NCI-H1436 treated with DMSO at 0.1 percent for 48 hours (cell line): ENCODE measurements at regions not wholly inside any gene's neighbourhood (a gene's known extent, or its start where the extent isn't known, plus 50 kb on each side); places are given as distances from the start of the nearest gene placed in this dataset.
A peak's percentile ranks its signal among the peaks of the same experiment; 100 is the strongest.
"Not testable (repeated sequence)": the region's sequence is repeated elsewhere in the genome, so short reads cannot be mapped to it uniquely, and the experiment has no call there.

Experiments used
- DNase-seq: peaks from one replicate; lab custom pipeline; 2025; lab: John Stamatoyannopoulos, UW

DNA sequence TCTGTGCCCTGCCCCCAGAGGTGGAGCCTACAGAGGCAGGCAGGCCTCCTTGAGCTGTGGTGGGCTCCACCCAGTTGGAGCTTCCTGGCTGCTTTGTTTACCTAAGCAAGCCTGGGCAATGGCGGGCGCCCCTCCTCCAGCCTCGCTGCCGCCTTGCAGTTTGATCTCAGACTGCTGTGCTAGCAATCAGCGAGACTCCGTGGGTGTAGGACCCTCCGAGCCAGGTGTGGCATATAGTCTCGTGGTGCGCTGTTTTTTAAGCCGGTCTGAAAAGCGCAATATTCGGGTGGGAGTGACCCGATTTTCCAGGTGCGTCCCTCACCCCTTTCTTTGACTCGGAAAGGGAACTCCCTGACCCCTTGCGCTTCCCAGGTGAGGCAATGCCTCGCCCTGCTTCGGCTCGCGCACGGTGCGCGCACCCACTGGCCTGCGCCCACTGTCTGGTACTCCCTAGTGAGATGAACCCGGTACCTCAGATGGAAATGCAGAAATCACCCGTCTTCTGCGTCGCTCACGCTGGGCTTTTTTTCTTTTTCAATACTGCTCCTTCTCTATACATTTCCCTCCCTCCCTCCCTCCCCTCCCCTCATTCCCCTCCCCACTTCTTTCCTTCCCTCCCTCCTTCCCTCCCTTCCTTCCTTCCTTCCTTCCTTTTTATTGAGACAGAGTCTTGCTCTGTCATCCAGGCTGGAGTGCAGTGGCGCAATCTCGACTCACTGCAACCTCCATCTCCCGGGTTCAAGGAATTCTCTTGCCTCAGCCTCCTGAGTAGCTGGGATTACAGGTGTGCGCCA is 197.1 kb upstream of the TBL1XR1 start:
- not testable (repeated sequence) for DNase-seq

DNA sequence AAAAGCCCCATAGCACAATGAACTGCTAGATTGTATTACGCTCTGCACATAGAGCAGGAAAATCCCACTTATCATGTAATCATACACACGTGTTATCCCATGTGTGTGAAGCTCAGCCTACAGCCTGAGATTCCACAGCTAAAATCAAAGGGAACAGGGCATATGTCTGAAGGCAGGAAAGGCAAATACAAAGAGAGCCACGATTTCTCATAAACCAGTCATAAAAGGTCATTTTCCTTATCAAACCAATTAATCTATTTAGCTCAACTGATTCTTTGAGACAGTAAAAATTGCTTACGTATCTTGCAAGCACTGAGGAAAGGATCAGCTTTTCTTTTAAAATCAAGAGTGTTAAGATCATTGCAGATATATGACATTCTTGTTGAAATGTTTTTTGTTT is 199.5 kb upstream of the TBL1XR1 start:
- peak; percentile 20 for DNase-seq

DNA sequence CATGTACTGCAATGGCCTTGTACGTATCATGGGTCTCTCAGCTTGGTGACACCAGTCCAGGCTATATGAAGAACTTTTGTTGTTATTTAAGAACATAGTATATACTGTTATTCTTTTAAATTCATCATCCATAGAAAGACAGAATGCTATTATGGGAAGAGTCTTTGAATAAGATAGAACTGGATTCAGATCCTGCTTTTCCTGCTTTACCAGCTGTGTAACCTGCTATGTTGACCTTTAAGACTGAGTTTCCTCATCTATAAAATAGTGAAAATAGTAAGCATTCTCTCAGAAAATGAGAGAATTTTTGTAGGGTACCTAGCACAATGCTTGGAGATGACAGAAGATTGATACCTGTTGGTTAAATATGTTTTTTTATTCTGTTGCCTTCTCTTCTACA is 204.1 kb upstream of the TBL1XR1 start:
- DNase-seq: no peak

DNA sequence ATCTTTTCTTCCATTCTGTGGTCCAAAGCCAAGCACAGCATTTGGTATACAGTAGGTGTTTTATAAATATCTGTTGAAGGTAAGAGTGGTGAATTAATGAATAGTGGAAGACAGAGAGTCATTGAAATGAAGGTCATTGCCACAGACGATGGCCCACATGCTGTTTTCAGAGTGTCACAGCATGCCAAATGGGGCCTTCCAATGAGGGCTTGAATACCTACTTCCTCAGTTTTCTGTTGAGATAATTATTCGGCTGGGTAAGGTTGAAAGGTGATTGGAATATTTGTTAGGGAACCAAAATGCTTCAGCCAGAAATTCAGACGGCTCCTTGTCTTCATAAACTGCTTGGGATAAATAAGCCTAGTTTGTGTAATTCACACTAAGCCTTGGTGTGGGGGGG is 205.3 kb upstream of the TBL1XR1 start:
- no peak for DNase-seq

DNA sequence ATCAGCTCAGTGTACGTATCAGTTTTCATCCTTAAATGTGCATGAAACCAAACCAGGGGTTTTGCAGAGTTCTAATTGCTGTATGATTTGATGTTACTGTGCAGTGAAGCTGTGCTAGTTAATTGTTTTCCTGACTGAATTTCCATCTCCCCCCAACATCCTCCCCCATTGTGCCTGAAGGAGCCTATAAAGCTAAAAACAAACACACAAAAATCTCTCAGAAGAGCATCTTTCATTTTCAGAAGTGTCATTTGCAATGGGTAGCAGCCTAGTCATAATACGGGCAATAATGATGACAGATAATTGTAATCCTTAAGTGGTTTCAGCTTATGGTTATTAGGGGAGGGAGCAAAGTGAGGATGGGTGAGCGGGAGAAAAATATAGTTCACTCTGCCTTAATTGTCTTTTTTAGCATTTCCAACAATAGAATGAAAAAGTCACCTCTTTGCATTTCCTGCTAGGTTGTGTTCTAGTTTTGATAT is 207.9 kb upstream of the TBL1XR1 start:
- DNase-seq: peak; percentile 98

DNA sequence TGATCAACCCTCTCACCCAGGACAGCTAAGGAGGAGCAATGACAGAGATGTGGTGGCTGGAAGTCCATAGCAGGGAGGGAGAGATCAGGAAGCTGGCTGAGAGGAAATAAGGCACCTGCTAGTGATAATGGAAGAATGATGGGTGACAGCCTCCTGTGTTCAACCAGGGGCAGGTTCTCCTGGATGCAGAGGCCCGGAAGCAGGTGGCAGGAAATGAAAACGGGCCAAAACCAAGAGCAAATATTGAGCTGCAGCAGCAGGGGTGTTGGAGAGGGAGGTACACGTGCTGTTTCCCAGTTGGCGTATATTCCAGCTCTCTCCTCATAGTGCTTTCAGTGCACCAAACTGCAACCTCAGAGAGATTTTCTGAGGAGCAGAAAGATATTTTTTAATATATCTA is 213.4 kb upstream of the TBL1XR1 start:
- DNase-seq: peak; percentile 81

DNA sequence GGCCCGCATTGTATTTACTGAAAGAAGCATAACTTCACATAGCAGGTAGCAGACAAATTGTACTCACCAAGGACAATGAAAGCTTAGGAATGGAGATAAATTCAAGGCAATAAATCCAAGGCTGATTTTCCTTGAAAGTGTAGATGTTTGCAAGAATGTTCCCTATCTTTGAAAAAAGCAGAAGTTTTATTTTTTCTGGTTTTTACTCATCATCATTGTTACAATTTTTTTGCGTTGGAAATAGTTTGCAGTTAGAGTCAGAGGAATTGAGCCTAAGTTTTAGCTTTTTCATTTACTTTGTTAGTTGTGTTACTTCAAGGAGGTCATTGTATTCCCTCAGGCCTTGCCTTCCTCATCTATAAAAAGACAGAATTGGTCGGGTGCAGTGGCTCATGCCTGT is 213.9 kb upstream of the TBL1XR1 start:
- DNase-seq: no peak

DNA sequence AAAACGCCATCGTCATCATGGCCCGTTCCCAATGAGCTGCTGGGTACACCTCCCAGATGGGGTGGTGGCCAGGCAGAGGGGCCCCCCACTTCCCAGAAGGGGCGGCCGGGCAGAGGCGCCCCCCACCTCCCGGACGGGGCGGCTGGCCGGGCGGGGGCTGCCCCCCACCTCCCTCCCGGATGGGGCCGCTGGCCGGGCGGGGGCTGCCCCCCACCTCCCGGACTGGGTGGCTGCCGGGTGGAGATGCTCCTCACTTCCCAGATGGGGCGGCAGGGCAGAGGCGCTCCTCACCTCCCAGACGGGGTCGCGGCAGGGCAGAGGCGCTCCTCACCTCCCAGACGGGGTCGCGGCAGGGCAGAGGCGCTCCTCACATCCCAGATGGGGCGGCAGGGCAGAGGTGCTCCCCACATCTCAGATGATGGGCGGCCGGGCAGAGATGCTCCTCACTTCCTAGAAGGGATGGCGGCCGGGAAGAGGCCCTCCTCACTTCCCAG is 215.4 kb upstream of the TBL1XR1 start:
- not testable (repeated sequence) for DNase-seq

DNA sequence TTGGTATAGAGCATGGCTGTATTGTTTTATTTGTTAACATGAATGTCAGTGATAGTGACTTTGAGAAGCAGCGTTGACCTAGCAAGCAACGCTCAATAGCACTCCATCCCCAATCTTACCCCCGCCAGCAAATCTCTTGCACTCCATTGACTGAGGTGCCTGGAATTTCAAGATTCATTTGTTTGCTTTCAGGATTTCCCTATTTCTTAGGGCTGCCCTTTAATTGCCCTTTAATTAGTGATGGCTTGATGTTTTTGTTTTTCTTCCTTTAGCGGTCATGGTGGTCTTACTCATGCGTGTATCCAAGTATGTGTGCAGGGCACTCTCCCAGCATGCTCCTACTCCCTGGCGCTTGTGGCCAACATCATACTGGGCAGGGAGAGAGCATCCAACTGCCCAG is 216.8 kb upstream of the TBL1XR1 start:
- no peak for DNase-seq

DNA sequence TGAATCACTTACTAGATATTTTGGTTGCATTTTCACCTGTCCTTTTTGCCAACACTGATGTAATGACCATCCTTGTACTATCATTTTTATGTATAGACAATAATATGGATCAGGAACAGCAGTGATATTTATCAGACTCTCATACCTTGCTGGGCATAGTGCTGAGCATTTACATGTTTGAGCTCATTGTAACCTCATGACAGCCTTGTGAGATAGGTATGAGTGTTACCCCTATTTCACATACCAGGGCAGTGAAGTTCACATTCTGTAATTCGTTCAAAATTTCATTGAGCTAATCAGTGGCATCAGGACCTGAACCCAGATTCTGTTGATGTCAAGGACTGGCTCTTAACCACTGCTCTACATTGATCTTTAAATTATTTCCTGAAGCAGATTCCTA is 221.5 kb upstream of the TBL1XR1 start:
- DNase-seq: no peak

DNA sequence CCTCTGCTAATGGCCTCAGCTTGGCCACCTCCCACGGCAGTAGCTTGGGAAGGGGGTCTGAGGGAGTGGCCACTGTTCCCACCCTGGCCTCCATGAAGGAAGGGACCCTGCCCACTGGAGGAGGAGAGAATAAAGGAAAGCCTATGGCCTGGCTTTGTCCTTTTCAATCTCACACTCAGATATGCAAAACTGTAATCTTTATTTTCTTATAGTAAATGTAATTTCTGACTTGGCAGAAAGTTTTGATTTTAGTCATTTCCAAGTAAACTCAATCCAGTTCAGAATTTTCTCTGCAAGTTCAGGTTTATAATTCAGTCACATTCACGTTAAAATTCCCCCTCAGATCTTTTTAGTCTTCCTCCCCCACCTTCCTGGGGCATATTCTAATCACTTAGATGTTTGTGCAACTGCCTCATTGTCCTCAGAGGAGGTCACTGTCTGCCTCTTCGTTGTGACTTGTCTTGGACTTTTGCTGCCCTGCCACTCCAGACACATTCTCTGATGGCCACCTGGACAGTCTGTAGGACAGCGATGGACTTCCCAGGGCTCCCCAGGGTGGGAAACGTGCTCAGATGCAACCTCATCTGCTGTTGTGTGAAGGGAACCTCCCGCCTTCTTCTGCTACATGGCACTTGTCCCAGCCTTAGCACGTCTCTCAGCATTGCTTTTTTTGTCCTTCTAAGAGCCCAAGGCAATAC is 222.8 kb upstream of the TBL1XR1 start:
- no peak for DNase-seq

DNA sequence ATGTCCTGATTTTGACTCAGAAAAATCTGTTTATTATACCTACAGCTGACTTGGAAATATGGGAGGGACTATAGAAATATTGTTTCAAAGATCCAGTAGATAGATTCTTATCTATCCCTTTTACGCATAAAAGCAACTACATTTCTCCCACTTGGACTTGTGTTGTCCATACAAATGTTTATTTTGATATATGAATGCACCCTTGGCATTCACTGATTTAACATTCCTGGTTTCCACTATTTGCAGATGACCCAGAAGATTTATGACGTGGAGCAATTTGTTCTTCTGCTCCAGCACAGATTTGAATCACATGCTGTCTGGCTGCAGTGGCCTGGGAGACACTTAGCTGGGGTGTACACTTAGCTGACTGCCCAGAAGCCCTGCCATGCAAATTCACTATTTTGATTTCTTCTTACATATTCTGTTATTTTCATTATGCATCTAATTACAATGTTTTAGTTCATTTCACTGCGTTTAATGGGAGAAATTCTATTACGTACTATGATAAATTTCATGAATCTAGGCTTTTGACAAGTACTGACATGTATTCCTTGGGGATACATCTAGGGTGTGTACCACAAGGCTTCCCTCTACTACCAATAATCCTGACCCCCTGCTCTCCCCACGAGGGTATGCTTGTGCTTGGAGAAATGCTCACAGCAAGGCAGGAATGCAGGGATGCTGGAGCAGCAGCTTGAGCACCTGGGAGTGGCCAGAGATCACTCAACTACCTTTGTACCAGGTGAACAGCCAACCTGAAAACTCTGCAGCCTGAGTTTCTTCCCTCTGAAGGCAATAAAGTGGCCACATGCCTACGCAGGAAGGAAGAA is 223.6 kb upstream of the TBL1XR1 start:
- no peak for DNase-seq

DNA sequence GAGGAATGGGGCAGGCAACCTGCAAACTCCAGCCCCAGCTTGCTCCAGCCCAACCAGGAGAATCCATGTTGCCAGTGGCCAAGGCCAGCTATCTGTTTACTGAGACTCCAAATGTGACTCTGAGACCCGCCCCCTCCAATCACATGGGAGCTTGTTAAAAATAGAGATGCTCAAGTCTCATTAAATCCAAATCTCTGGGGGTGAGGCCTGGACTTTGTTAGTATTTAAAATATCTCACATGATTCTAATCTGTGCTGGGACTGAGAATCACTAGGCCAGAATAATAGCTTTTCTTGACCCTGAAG is 224.2 kb upstream of the TBL1XR1 start:
- DNase-seq: no peak

DNA sequence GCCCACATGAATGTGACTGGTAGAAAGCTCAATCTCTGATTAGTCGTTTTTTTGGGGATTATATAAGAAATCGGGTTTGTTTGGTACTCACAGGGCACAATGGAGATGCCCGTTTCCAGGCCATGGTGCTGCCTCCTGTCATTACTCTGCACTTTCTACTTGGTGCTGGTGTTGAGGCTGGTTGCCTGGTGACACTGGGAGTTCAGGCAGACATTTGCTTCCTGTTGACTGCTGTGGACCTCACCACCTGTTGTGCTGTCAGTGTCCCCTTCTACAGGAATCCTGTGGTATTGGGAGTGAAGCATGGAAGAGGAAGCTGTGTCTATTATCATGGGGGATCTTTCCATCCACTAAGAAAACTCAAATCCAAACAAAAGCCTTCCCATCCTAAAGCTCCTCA is 227.2 kb upstream of the TBL1XR1 start:
- DNase-seq: no peak

DNA sequence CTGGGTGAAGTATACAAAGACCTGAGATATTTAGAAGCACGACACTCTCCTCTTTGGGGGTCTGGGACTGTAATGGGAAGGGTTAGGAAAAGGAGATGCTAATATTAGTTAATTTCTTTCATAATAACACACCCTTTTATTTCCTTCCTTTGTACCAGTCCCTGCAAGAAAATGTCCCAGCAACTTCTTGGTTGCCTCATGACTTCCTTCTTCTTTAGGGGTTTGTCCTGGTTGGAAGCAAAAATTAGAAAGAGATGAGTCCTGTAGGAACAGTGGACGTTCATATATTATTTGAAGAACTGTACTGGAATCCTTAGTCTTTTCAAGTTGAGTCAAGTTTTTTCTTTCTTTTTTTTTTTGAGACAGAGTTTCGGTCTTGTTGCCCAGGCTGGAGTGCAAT is 227.8 kb upstream of the TBL1XR1 start:
- DNase-seq: no peak

DNA sequence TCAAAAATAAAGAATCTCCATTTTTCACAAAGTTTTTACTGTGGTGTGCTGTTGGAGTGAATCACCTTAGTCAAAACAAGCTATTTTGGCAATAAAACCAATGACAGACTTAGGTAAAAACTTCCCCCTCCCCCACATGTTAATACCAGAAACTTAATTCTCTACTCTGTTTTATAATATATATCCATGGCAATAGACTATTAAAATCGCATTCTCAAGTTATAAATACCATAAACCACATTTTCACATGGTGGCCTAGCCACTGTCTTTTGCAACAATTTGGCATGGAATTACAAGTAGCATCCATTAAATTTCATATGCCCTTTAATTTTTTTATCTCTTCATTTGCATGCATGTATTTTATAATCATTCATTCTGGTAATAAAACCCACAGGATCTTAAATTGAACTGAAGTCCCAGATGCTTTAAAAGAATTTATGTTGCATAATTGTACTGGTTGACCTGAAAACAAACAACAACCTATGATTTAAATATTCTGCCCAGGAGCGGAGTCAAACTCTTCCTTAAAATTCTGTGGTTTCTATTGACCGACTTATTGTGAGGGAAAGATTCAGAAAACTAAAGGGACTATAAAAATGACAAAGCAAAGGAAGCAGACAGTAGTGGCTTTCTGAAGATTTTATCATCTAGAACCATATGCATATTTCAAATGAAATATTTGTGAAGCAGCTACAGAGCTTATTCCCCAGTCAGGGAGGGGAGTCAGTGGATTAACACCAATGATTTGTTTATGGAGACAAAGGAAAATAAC is 229.0 kb upstream of the TBL1XR1 start:
- no peak for DNase-seq

DNA sequence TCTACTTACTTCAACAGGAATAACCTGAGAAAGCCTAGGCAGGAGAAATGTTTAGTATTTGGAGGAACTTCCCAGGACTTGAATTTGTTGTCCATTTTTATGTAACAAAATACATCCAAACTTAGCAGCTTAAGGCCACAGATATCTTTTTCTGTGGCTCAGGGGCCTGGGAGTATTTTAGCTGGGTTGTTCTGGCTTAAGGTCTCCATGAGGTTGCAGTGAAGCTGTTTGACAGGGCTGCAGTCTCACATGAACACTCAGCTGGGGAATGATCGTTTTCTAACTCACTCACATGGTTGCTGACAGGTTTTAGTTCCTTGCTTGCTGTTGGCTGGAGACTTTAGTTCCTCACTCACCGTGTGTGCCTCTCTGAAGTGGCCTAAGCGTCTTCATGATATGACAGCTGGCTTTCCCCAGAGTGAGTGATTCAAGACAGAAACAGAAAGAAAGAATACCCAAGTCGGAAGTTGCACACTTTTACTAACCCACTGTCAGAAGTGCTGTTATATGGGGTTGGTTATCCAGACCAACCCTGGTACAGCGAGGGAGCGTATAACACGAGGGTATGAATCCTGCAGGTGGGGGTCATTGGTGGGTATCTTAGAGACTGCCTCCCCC is 229.7 kb upstream of the TBL1XR1 start:
- DNase-seq: no peak

DNA sequence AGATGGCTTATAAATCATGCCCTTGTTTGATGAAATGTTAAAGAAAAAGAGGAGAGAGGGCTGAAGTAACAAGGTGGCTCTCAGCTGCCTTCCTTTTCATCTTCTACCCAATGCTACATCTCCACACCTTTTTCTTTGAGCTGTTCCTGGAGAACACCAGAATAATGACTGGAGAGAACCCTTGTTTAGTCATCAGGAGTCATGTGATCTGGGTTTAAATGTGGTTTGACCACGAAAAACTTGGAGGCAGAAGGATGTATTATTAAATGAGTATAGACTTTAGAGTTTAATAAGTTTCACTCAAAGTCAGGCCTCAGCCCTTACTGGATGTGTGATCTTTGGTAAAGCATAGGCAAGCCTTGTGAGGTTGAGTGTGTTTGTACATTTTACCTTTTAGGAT is 230.3 kb upstream of the TBL1XR1 start:
- no peak for DNase-seq

DNA sequence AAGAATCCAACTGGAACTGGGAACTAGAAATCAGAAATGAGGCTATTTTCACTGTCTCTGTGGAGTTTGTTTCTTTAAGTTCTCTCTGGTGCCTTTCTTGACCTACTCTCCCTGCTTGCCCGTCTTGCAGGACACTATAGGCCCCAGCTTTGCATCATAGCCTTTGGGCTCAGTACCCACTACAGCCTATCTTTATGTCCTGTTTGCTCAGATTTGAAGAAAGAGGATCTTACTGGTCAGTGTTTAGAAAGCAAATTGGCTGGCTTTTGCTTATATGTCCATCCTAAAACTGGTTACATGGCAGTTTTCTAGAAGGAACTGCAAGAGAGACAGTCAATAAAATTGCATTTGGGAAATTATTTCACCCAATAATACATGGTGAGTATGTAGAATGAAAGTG is 231.8 kb upstream of the TBL1XR1 start:
- DNase-seq: no peak

DNA sequence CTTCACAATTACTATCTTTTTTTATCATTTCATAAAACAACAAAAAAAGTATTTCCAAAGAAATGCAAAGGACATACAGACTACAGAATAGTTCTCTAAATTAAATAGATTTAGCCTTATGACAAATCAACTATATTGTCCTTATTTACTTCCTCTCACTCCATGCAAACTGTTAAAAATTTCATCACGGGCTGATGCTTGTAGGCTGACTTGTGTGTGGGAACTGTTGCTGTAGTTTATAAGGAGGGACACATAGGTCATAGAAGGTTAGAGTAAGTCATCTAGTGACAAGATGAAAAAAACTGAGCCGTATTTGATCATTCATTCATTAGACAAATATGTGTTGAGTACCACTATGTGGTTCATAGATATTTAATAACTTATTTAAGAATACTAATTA is 232.5 kb upstream of the TBL1XR1 start:
- no peak for DNase-seq

DNA sequence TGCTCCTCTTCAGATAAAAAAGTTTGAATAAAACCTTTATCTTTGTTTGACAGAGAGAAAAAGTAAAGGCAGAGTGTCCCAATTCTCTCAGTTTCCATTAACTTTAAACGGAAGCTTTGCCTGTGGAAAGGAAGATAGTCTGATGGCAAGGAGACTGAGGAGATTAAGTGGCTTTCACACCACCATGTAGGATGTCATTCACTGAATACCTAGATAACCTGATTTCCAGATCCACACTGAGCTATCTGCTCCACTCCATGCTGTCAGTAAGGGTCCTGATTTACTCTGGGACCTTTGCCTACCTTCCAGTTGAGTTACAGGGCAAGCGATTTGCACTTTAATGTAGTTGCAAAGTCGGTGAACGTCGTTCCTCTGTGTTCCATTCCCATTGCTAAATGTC is 233.4 kb upstream of the TBL1XR1 start:
- no peak for DNase-seq
